ENCODE measurements at regions not wholly inside any gene's neighbourhood (a gene's known extent, or its start where the extent isn't known, plus 50 kb on each side); places are given as distances from the start of the nearest gene placed in this dataset.

GRCh38 chrX:39519566-39520301, 578.0 kb downstream of the BCOR start:
- no peaks in the 10 kb centered on the region for H3K27me3 ChIP-seq (ENCODE audit: control insufficient read depth, insufficient read depth, low read length)
- DNase-seq = peak; percentile 29

GRCh38 chrX:39525758-39526157, 572.0 kb downstream of the BCOR start:
- Histone ChIP-seq H3K27me3 (ENCODE audit: control insufficient read depth, insufficient read depth, low read length) (no peaks in the 10 kb centered on the region), H3K4me3 (ENCODE audit: insufficient read depth, low read depth, low read length) (no peak overlapping the region), H3K36me3 (replicated peaks; ENCODE audit: control insufficient read depth, insufficient read depth, low read length) (no peaks in the 10 kb centered on the region)
- no peak for DNase-seq

More at GRCh38 chrX:39519566-39520301, 578.0 kb downstream of the BCOR start:
- Histone ChIP-seq H3K4me3 (ENCODE audit: insufficient read depth, low read depth, low read length) (no peak overlapping the region), H3K36me3 (replicated peaks; ENCODE audit: control insufficient read depth, insufficient read depth, low read length) (no peaks in the 10 kb centered on the region)

- Histone ChIP-seq H3K4me3 (ENCODE audit: insufficient read depth, low read depth, low read length) (no peak overlapping the region), H3K36me3 (replicated peaks; ENCODE audit: control insufficient read depth, insufficient read depth, low read length) (no peaks in the 10 kb centered on the region), H3K27me3 (ENCODE audit: control insufficient read depth, insufficient read depth, low read length) (no peaks in the 10 kb centered on the region)
- DNase-seq = no peak
These were observed 570.7 kb downstream of the BCOR start for GRCh38 chrX:39527025-39527424.

GRCh38 chrX:39528161-39528916, 569.4 kb downstream of the BCOR start:
- H3K36me3 ChIP-seq (replicated peaks; ENCODE audit: control insufficient read depth, insufficient read depth, low read length) = no peaks in the 10 kb centered on the region
- H3K27me3 ChIP-seq (ENCODE audit: control insufficient read depth, insufficient read depth, low read length) = no peaks in the 10 kb centered on the region
- H3K4me3 ChIP-seq (ENCODE audit: insufficient read depth, low read depth, low read length) = no peak overlapping the region
- no peak for DNase-seq

GRCh38 chrX:39532761-39533160, 565.0 kb downstream of the BCOR start:
- no peaks in the 10 kb centered on the region for H3K27me3 ChIP-seq (ENCODE audit: control insufficient read depth, insufficient read depth, low read length)
- H3K36me3 ChIP-seq (replicated peaks; ENCODE audit: control insufficient read depth, insufficient read depth, low read length) = no peaks in the 10 kb centered on the region
- DNase-seq = no peak
- no peak overlapping the region for H3K4me3 ChIP-seq (ENCODE audit: insufficient read depth, low read depth, low read length)

- no peak overlapping the region for H3K4me3 ChIP-seq (ENCODE audit: insufficient read depth, low read depth, low read length)
- DNase-seq = no peak
- H3K36me3 ChIP-seq (replicated peaks; ENCODE audit: control insufficient read depth, insufficient read depth, low read length) = no peaks in the 10 kb centered on the region
- H3K27me3 ChIP-seq (ENCODE audit: control insufficient read depth, insufficient read depth, low read length) = no peaks in the 10 kb centered on the region
These were observed 562.8 kb downstream of the BCOR start for GRCh38 chrX:39534949-39535348.

- H3K36me3 ChIP-seq (replicated peaks; ENCODE audit: control insufficient read depth, insufficient read depth, low read length) = no peaks in the 10 kb centered on the region
- no peak for DNase-seq
- H3K4me3 ChIP-seq (ENCODE audit: insufficient read depth, low read depth, low read length) = no peak overlapping the region
- no peaks in the 10 kb centered on the region for H3K27me3 ChIP-seq (ENCODE audit: control insufficient read depth, insufficient read depth, low read length)
These were observed 561.5 kb downstream of the BCOR start for GRCh38 chrX:39536211-39536610.

GRCh38 chrX:39541881-39542280, 555.9 kb downstream of the BCOR start:
- no peaks in the 10 kb centered on the region for H3K36me3 ChIP-seq (replicated peaks; ENCODE audit: control insufficient read depth, insufficient read depth, low read length)
- H3K27me3 ChIP-seq (ENCODE audit: control insufficient read depth, insufficient read depth, low read length) = no peaks in the 10 kb centered on the region
- H3K4me3 ChIP-seq (ENCODE audit: insufficient read depth, low read depth, low read length) = no peak overlapping the region
- DNase-seq = no peak

- Histone ChIP-seq H3K27me3 (ENCODE audit: control insufficient read depth, insufficient read depth, low read length) (no peaks in the 10 kb centered on the region), H3K4me3 (ENCODE audit: insufficient read depth, low read depth, low read length) (no peak overlapping the region), H3K36me3 (replicated peaks; ENCODE audit: control insufficient read depth, insufficient read depth, low read length) (no peaks in the 10 kb centered on the region)
- no peak for DNase-seq
These were observed 555.4 kb downstream of the BCOR start for GRCh38 chrX:39542316-39542715.

GRCh38 chrX:39550795-39551361, 546.9 kb downstream of the BCOR start:
- no peaks in the 10 kb centered on the region for H3K36me3 ChIP-seq (replicated peaks; ENCODE audit: control insufficient read depth, insufficient read depth, low read length)
- H3K4me3 ChIP-seq (ENCODE audit: insufficient read depth, low read depth, low read length) = no peak overlapping the region
- no peaks in the 10 kb centered on the region for H3K27me3 ChIP-seq (ENCODE audit: control insufficient read depth, insufficient read depth, low read length)
- no peak for DNase-seq

- DNase-seq = no peak
- H3K4me3 ChIP-seq (ENCODE audit: insufficient read depth, low read depth, low read length) = no peak overlapping the region
- H3K27me3 ChIP-seq (ENCODE audit: control insufficient read depth, insufficient read depth, low read length) = no peaks in the 10 kb centered on the region
- H3K36me3 ChIP-seq (replicated peaks; ENCODE audit: control insufficient read depth, insufficient read depth, low read length) = no peaks in the 10 kb centered on the region
These were observed 546.0 kb downstream of the BCOR start for GRCh38 chrX:39551762-39552161.

- no peak overlapping the region for H3K4me3 ChIP-seq (ENCODE audit: insufficient read depth, low read depth, low read length)
- H3K36me3 ChIP-seq (replicated peaks; ENCODE audit: control insufficient read depth, insufficient read depth, low read length) = no peaks in the 10 kb centered on the region
- H3K27me3 ChIP-seq (ENCODE audit: control insufficient read depth, insufficient read depth, low read length) = no peaks in the 10 kb centered on the region
- DNase-seq = no peak
These were observed 542.3 kb downstream of the BCOR start for GRCh38 chrX:39555431-39555830.

GRCh38 chrX:39556056-39556455, 541.7 kb downstream of the BCOR start:
- Histone ChIP-seq H3K4me3 (ENCODE audit: insufficient read depth, low read depth, low read length) (no peak overlapping the region), H3K36me3 (replicated peaks; ENCODE audit: control insufficient read depth, insufficient read depth, low read length) (no peaks in the 10 kb centered on the region), H3K27me3 (ENCODE audit: control insufficient read depth, insufficient read depth, low read length) (no peaks in the 10 kb centered on the region)
- peak; percentile 58 for DNase-seq

- no peak for DNase-seq
- H3K36me3 ChIP-seq (replicated peaks; ENCODE audit: control insufficient read depth, insufficient read depth, low read length) = no peaks in the 10 kb centered on the region
- H3K4me3 ChIP-seq (ENCODE audit: insufficient read depth, low read depth, low read length) = no peak overlapping the region
- H3K27me3 ChIP-seq (ENCODE audit: control insufficient read depth, insufficient read depth, low read length) = no peaks in the 10 kb centered on the region
These were observed 538.5 kb downstream of the BCOR start for GRCh38 chrX:39559229-39559628.

GRCh38 chrX:39560271-39560670, 537.5 kb downstream of the BCOR start:
- Histone ChIP-seq H3K36me3 (replicated peaks; ENCODE audit: control insufficient read depth, insufficient read depth, low read length) (no peaks in the 10 kb centered on the region), H3K4me3 (ENCODE audit: insufficient read depth, low read depth, low read length) (no peak overlapping the region), H3K27me3 (ENCODE audit: control insufficient read depth, insufficient read depth, low read length) (no peaks in the 10 kb centered on the region)
- no peak for DNase-seq

All from H7 (cell line).